KMS-11 (cell line): ENCODE measurements at regions not wholly inside any gene's neighbourhood (a gene's known extent, or its start where the extent isn't known, plus 50 kb on each side); places are given as distances from the start of the nearest gene placed in this dataset.

Source experiments
- H2AFZ ChIP-seq: fragments of 200-600 bp; sonication (generic); 2 replicates; pipeline ENCODE4 v1.6.1; 2016; ENCODE audit warnings: antibody characterized with exemption, mixed run types, low read depth
- H3K27ac ChIP-seq: fragments of 200-600 bp; sonication (generic); 2 replicates; pipeline ENCODE4 v1.6.1; 2016; ENCODE audit warnings: mild to moderate bottlenecking, mixed run types
- H3K27me3 ChIP-seq: fragments of 200-600 bp; sonication (generic); 2 replicates; pipeline ENCODE4 v1.6.1; 2017; ENCODE audit warnings: mild to moderate bottlenecking, low read depth, mixed run types, moderate library complexity; ENCODE audit not compliant: insufficient read depth
- H3K36me3 ChIP-seq: fragments of 200-600 bp; sonication (generic); 2 replicates; pipeline ENCODE4 v1.6.1; 2017; ENCODE audit warnings: mild to moderate bottlenecking, mixed run types; ENCODE audit not compliant: insufficient read depth
- H3K4me1 ChIP-seq: fragments of 200-600 bp; sonication (generic); 2 replicates; pipeline ENCODE4 v1.6.1; 2016; ENCODE audit warnings: mild to moderate bottlenecking, low read depth, mixed run types; ENCODE audit not compliant: poor library complexity, severe bottlenecking
- H3K4me2 ChIP-seq: fragments of 200-600 bp; sonication (generic); 2 replicates; pipeline ENCODE4 v1.7.0; 2016; ENCODE audit warnings: mild to moderate bottlenecking, mixed run types
- H3K4me3 ChIP-seq: fragments of 200-600 bp; sonication (generic); IDR thresholded peaks from 2 replicates; pipeline ENCODE4 v1.6.1; 2017; ENCODE audit warnings: low read depth, low read length, mixed read lengths; ENCODE audit not compliant: insufficient read depth
- H3K79me2 ChIP-seq: fragments of 200-600 bp; sonication (generic); 2 replicates; pipeline ENCODE4 v1.6.1; 2016; ENCODE audit warnings: low read depth, mixed run types; ENCODE audit not compliant: insufficient read depth
- H3K9ac ChIP-seq: fragments of 200-600 bp; sonication (generic); 2 replicates; pipeline ENCODE4 v1.6.1; 2016; ENCODE audit warnings: mild to moderate bottlenecking, mixed run types
- H4K20me1 ChIP-seq: fragments of 200-600 bp; sonication (generic); 2 replicates; pipeline ENCODE4 v1.6.1; 2016; ENCODE audit warnings: mild to moderate bottlenecking, mixed run types; ENCODE audit not compliant: insufficient read depth
- TF ChIP-seq, protein P1 (sequence below): fragments of 200-600 bp; sonication (generic); conservative IDR thresholded peaks from 2 replicates; pipeline ENCODE4 v1.6.1; 2017; ENCODE audit warnings: low read depth, mild to moderate bottlenecking, antibody characterized with exemption, low read length, moderate library complexity, mixed read lengths

DNA sequence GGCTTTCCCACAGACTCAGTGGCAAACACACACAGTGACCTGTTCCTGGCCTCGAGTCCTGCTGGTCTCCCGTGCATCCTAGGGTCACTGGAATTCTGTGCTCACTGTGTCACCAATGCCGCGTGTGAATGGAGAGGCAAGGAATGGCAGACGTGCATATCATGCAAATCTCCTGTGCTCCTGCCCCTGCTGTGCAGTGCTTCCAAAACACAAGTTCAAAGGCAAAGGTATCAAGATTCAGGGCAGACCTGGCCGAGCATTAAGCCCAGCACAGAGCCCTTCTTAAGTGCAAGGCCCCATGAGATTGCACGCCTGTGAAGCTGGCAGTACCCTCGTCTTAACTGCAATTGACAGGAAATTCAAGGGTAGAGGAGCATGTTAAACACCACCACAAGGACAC is 129.1 kb downstream of the NDUFA10 start:
- Histone ChIP-seq H3K4me2 (no peak overlapping the region), H3K9ac (no peak overlapping the region), H2AFZ (no peak overlapping the region), H3K36me3 (no peaks in the 10 kb centered on the region), H3K4me3 (no peak overlapping the region), H3K79me2 (no peaks in the 10 kb centered on the region), H4K20me1 (no peaks in the 10 kb centered on the region), H3K4me1 (no peaks in the 10 kb centered on the region), H3K27me3 (no peaks in the 10 kb centered on the region), H3K27ac (no peak overlapping the region)
- TF ChIP-seq, protein P1, sequence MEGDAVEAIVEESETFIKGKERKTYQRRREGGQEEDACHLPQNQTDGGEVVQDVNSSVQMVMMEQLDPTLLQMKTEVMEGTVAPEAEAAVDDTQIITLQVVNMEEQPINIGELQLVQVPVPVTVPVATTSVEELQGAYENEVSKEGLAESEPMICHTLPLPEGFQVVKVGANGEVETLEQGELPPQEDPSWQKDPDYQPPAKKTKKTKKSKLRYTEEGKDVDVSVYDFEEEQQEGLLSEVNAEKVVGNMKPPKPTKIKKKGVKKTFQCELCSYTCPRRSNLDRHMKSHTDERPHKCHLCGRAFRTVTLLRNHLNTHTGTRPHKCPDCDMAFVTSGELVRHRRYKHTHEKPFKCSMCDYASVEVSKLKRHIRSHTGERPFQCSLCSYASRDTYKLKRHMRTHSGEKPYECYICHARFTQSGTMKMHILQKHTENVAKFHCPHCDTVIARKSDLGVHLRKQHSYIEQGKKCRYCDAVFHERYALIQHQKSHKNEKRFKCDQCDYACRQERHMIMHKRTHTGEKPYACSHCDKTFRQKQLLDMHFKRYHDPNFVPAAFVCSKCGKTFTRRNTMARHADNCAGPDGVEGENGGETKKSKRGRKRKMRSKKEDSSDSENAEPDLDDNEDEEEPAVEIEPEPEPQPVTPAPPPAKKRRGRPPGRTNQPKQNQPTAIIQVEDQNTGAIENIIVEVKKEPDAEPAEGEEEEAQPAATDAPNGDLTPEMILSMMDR: no peak

DNA sequence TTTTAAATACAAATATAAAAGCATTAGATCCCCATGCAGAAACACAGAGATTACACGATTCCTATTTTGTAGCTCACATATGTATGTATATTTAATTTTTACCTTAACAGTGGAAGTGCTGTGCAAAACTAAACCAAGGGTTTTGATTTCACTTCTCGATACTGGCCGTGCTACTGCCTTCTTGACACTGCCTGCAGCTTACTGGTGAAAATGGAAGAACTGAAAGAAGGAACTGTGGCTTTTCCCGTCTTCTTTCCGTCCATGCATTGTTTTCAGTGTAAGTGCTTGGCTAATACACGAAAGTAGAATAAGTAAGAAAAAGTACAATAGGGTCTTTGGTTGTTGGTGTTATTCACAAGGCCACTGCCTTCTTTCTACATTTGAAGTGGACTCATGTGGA is 129.5 kb downstream of the NDUFA10 start:
- H3K4me1 ChIP-seq: no peaks in the 10 kb centered on the region
- H3K36me3 ChIP-seq: no peaks in the 10 kb centered on the region
- no peak overlapping the region for H3K4me2 ChIP-seq
- H3K4me3 ChIP-seq: no peak overlapping the region
- no peaks in the 10 kb centered on the region for H3K79me2 ChIP-seq
- no peak overlapping the region for H2AFZ ChIP-seq
- no peak overlapping the region for H3K27ac ChIP-seq
- no peaks in the 10 kb centered on the region for H3K27me3 ChIP-seq
- TF ChIP-seq, protein P1: no peak
- H4K20me1 ChIP-seq: no peaks in the 10 kb centered on the region
- H3K9ac ChIP-seq: no peak overlapping the region

DNA sequence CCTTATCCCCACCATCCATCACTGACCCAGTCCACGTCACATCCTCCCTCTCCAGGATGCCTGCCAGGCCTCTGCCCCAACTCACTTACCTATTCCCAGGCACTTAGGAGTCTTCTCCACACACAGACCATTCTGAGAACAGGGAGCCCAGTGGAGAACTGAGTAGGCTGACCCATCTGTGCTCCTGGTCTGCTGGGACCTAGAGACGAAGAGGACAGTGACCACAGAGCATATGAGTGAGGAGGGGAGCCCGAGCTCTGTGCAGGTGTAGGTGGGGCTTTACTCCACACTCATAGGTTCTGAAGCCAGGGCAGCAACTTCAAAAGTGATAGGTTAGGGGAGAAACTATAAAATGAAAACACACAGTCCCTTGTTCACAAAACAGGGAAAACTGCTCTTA is 130.0 kb downstream of the NDUFA10 start:
- no peak overlapping the region for H3K27ac ChIP-seq
- H3K27me3 ChIP-seq: no peaks in the 10 kb centered on the region
- TF ChIP-seq, protein P1: no peak
- no peaks in the 10 kb centered on the region for H3K79me2 ChIP-seq
- H3K9ac ChIP-seq: no peak overlapping the region
- H3K4me3 ChIP-seq: no peak overlapping the region
- H2AFZ ChIP-seq: no peak overlapping the region
- H3K4me2 ChIP-seq: no peak overlapping the region
- no peaks in the 10 kb centered on the region for H3K4me1 ChIP-seq
- no peaks in the 10 kb centered on the region for H4K20me1 ChIP-seq
- H3K36me3 ChIP-seq: no peaks in the 10 kb centered on the region

DNA sequence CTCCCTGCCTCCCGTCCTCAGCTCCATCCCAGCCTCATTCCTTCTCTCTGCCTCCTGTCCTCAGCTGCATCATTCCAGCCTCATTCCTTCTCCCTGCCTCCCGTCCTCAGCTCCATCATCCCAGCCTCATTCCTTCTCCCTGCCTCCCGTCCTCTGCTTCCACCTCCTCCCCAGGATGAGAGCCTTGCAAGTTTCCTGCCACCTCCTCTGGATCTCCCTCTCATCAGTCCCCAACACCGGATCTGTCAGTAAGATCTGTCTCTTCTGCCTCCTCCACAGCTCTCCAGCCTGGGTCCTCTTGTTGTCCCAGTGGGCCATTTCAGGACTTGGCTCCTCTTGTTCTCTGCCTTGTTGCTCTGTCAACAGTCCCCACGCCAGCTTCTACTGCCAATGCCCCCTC is 130.9 kb downstream of the NDUFA10 start:
- H3K27me3 ChIP-seq: no peaks in the 10 kb centered on the region
- no peak overlapping the region for H3K9ac ChIP-seq
- H3K27ac ChIP-seq: no peak overlapping the region
- H3K4me1 ChIP-seq: no peaks in the 10 kb centered on the region
- H3K79me2 ChIP-seq: no peaks in the 10 kb centered on the region
- no peak overlapping the region for H3K4me3 ChIP-seq
- H3K36me3 ChIP-seq: no peaks in the 10 kb centered on the region
- H2AFZ ChIP-seq: no peak overlapping the region
- TF ChIP-seq, protein P1: no peak
- H3K4me2 ChIP-seq: no peak overlapping the region
- H4K20me1 ChIP-seq: no peaks in the 10 kb centered on the region

DNA sequence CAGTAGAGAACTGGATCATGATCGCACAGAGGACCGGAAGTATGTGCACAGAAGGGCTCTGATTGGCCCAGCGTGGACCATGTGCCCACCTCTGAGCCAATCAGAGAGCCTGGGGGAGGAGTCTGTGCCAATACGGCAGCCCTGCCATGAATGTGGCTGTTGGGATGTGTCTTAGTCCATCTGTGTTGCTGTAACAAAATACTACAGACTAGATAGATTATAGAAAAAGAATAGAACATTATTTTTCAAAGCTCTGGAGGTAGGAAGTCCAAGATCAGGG is 132.0 kb downstream of the NDUFA10 start:
- H3K4me2 ChIP-seq: no peak overlapping the region
- no peak overlapping the region for H2AFZ ChIP-seq
- TF ChIP-seq, protein P1: no peak
- H4K20me1 ChIP-seq: no peaks in the 10 kb centered on the region
- no peak overlapping the region for H3K4me3 ChIP-seq
- H3K79me2 ChIP-seq: no peaks in the 10 kb centered on the region
- H3K27ac ChIP-seq: no peak overlapping the region
- no peaks in the 10 kb centered on the region for H3K36me3 ChIP-seq
- no peak overlapping the region for H3K9ac ChIP-seq
- H3K27me3 ChIP-seq: no peaks in the 10 kb centered on the region
- H3K4me1 ChIP-seq: no peaks in the 10 kb centered on the region
